ENCODE measurements at regions not wholly inside any gene's neighbourhood (a gene's known extent, or its start where the extent isn't known, plus 50 kb on each side); places are given as distances from the start of the nearest gene placed in this dataset.

DNA sequence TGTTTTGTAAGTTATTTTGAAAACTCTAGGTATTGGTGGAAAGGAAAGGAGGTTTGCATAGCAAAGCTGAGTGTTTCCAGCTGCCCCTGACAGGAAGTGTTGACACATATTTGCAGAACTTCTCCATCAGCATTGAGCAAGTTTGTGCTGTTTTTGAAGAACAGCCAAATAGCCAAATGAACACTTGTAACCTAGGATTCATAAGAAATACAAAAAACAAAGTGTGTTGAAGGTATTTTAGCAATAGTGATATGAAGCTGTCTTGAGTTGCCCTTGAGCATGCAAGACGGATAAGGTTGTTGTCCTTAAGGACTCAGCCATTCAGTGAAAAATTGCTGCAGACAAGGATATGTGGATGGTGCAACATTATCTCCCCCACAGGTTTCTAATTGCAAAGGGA, 68.3 kb upstream of the PGM2 start:
- intact Hi-C loops (cut with DNase I; ENCODE audit: low total_unique reads): no loop called here
- H3K27me3 ChIP-seq: peaks cover 0 to 4% of the 10 kb centered on the region in 2 donors
- TF ChIP-seq, protein P1, sequence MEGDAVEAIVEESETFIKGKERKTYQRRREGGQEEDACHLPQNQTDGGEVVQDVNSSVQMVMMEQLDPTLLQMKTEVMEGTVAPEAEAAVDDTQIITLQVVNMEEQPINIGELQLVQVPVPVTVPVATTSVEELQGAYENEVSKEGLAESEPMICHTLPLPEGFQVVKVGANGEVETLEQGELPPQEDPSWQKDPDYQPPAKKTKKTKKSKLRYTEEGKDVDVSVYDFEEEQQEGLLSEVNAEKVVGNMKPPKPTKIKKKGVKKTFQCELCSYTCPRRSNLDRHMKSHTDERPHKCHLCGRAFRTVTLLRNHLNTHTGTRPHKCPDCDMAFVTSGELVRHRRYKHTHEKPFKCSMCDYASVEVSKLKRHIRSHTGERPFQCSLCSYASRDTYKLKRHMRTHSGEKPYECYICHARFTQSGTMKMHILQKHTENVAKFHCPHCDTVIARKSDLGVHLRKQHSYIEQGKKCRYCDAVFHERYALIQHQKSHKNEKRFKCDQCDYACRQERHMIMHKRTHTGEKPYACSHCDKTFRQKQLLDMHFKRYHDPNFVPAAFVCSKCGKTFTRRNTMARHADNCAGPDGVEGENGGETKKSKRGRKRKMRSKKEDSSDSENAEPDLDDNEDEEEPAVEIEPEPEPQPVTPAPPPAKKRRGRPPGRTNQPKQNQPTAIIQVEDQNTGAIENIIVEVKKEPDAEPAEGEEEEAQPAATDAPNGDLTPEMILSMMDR (IDR thresholded peaks at IDR 0.05): no peak
- H3K9me3 ChIP-seq: no peaks in the 10 kb centered on the region
- H3K27ac ChIP-seq: no peak overlapping the region
- peaks cover 0 to 5% (median 2%) of the 10 kb centered on the region in 4 donors for H3K4me1 ChIP-seq
- DNase-seq: peak in 1 of 2 donors; percentile 28
- H3K36me3 ChIP-seq: no peaks in the 10 kb centered on the region
- H3K4me3 ChIP-seq: no peak overlapping the region

DNA sequence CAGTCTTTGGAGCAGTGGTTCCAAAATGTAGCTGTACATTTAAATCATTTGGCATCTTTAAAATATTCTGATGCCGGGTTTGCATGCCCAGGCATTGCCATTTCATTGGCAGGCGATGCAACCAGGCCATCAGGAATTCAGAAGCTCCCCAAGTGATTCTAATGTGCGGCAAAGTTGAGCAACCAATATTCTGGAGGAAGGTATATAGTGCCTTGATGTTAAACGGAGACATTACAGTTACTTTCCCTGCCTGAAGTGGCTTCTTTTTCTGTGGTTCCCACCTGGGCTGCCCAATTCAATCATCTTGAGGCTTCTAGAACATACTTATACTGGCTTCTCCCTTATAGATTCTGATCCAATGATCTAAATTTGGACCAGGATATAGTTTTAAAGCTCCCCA, 68.7 kb upstream of the PGM2 start:
- DNase-seq: no peak

DNA sequence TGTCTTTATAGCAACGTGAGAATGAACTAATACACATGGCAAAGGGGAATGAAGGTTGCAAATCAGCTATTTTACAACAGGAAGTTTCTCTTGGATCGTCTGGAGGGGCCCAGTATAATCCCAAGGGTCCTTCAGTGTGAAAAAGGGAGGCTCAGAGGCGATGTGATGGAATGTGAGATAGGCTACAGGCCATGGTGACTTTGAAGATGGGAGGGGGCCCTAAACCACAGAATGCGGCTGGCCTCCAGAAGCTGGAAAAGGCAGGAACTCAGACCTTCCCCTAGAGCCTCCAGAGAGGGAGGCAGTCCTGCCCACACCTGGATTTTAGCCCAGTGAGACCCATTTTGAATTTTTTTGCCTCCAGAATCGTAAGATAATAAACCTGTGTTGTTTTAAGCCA, 69.4 kb upstream of the PGM2 start:
- Histone ChIP-seq H3K27me3 (peaks cover 0 to 4% of the 10 kb centered on the region in 2 donors), H3K27ac (no peak overlapping the region), H3K9me3 (no peaks in the 10 kb centered on the region), H3K4me1 (peaks cover 0 to 5% (median 2%) of the 10 kb centered on the region in 4 donors), H3K4me3 (no peak overlapping the region), H3K36me3 (no peaks in the 10 kb centered on the region)
- intact Hi-C loops (cut with DNase I; ENCODE audit: low total_unique reads): no loop called here
- DNase-seq: no peak
- TF ChIP-seq, protein P1 (IDR thresholded peaks at IDR 0.05): no peak

More for the DNA sequence above, 68.7 kb upstream of the PGM2 start:
- Histone ChIP-seq H3K27ac (no peak overlapping the region), H3K36me3 (no peaks in the 10 kb centered on the region), H3K9me3 (no peaks in the 10 kb centered on the region), H3K27me3 (peaks cover 0 to 4% of the 10 kb centered on the region in 2 donors), H3K4me1 (peaks cover 0 to 5% (median 2%) of the 10 kb centered on the region in 4 donors), H3K4me3 (no peak overlapping the region)
- intact Hi-C loops (cut with DNase I; ENCODE audit: low total_unique reads): no loop called here
- TF ChIP-seq, protein P1 (IDR thresholded peaks at IDR 0.05): no peak

DNA sequence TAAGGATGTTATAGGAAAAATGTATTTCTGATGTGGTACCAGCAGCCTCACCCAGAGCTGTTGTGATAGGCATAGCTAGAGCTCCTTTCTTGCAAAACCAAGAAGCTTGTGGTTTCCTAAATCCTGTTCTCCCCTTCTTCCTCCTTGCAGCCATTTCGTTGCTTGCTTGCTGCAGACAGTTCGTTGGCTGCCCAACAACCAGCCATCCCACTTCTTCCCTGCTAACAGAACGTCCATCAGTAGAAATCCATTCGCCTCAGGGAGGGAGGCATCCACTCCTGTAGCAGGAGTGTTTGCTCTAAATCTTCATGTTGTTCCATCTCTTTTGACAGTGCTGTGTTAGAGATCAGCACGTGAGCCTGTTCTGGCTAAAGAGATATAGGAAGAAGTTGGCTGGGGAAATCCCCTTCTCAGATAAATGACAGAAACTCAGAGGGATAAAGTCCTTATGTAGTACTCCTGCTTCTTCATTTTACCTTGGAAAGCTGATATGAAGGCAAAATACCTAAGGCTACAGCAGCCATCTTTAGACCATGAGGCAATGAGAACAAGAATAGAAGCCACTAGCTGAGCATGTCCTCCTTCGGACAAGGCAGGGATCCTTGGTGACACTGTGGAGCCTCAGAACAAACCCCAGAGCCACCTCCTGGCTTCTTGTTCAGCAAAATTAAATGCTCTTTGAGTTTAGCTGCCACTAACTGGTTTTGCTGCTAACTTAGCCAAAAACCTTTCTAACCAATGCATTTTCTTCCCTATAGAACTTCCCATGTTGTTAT, 68.4 kb upstream of the RELL1 start:
- no peak overlapping the region for H3K4me3 ChIP-seq
- no peak for DNase-seq
- intact Hi-C loops (cut with DNase I; ENCODE audit: low total_unique reads): no loop called here
- no peaks in the 10 kb centered on the region for H3K36me3 ChIP-seq
- no peaks in the 10 kb centered on the region for H3K9me3 ChIP-seq
- TF ChIP-seq, protein P1 (IDR thresholded peaks at IDR 0.05): no peak
- H3K27ac ChIP-seq: no peak overlapping the region
- H3K4me1 ChIP-seq: peaks cover 0 to 5% (median 2%) of the 10 kb centered on the region in 4 donors
- H3K27me3 ChIP-seq: no peaks in the 10 kb centered on the region

DNA sequence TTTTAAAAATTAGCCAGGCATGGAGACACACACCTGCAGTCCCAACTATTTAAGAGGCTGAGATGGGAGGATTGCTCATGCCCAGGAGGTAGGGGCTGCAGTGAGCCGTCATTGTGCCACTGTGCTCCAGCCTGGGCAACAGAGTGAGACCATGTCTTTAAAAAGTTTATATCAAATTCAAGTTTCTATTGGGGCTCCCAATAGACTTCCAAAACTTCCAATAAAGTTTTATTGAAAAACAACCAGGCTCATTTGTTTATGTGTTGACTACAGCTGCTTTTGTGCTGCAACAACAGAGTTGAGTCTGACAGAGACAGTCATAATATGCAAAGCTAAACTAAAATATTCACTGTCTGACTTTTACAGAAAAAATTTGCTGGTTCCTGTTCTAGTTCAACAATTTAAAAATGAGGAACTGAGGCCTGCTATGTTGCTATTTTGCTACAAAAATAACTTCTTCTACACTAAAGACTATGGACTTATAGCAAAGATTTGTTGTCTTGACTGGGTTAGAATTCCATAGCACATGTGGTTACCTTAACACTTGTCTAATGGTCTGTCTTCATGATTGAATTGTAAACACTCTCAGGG, 63.3 kb upstream of the RELL1 start:
- intact Hi-C loops (cut with DNase I; ENCODE audit: low total_unique reads): no loop called here
- DNase-seq: no peak
- Histone ChIP-seq H3K4me3 (no peak overlapping the region), H3K4me1 (no peaks in the 10 kb centered on the region), H3K36me3 (no peaks in the 10 kb centered on the region), H3K9me3 (no peaks in the 10 kb centered on the region), H3K27me3 (no peaks in the 10 kb centered on the region), H3K27ac (no peak overlapping the region)
- TF ChIP-seq, protein P1 (IDR thresholded peaks at IDR 0.05): no peak
